ENCODE measurements at regions not wholly inside any gene's neighbourhood (a gene's known extent, or its start where the extent isn't known, plus 50 kb on each side); places are given as distances from the start of the nearest gene placed in this dataset.

- intact Hi-C loops (cut with micrococcal nuclease) = no loop called here
- H3K36me3 ChIP-seq = no peaks in the 10 kb centered on the region
- peaks cover 33% of the 10 kb centered on the region for H3K4me1 ChIP-seq
- H3K9me3 ChIP-seq (replicated peaks) = no peaks in the 10 kb centered on the region
- TF ChIP-seq CTCF (IDR thresholded peaks at IDR 0.05; ENCODE audit: borderline replicate concordance) = no peak
- H3K27me3 ChIP-seq (ENCODE audit: low read depth) = no peaks in the 10 kb centered on the region
- H3K4me3 ChIP-seq = no peak overlapping the region
- DNase-seq = no peak
- H3K27ac ChIP-seq (replicated peaks) = no peak overlapping the region
These were observed 192.9 kb upstream of the PREP start for GRCh38 chr6:105595829-105596228.

- DNase-seq = no peak
- no peaks in the 10 kb centered on the region for H3K36me3 ChIP-seq
- no peaks in the 10 kb centered on the region for H3K9me3 ChIP-seq (replicated peaks)
- no peak overlapping the region for H3K4me3 ChIP-seq
- no peak for TF ChIP-seq CTCF (IDR thresholded peaks at IDR 0.05; ENCODE audit: borderline replicate concordance)
- intact Hi-C loops (cut with micrococcal nuclease) = no loop called here
- peaks cover 25% of the 10 kb centered on the region for H3K4me1 ChIP-seq
- H3K27me3 ChIP-seq (ENCODE audit: low read depth) = no peaks in the 10 kb centered on the region
- H3K27ac ChIP-seq (replicated peaks) = no peak overlapping the region
These were observed 191.9 kb upstream of the PREP start for GRCh38 chr6:105594821-105595220.

- no peak for TF ChIP-seq CTCF (IDR thresholded peaks at IDR 0.05; ENCODE audit: borderline replicate concordance)
- Histone ChIP-seq H3K4me3 (no peak overlapping the region), H3K27ac (replicated peaks) (no peak overlapping the region), H3K4me1 (peaks cover 25% of the 10 kb centered on the region), H3K27me3 (ENCODE audit: low read depth) (no peaks in the 10 kb centered on the region), H3K36me3 (no peaks in the 10 kb centered on the region), H3K9me3 (replicated peaks) (no peaks in the 10 kb centered on the region)
- DNase-seq = no peak
- intact Hi-C loops (cut with micrococcal nuclease) = no loop called here
These were observed 191.2 kb upstream of the PREP start for GRCh38 chr6:105593805-105594671.

- peaks cover 25% of the 10 kb centered on the region for H3K4me1 ChIP-seq
- H3K4me3 ChIP-seq = no peak overlapping the region
- no peak for TF ChIP-seq CTCF (IDR thresholded peaks at IDR 0.05; ENCODE audit: borderline replicate concordance)
- no peaks in the 10 kb centered on the region for H3K27me3 ChIP-seq (ENCODE audit: low read depth)
- no peaks in the 10 kb centered on the region for H3K36me3 ChIP-seq
- no peak overlapping the region for H3K27ac ChIP-seq (replicated peaks)
- intact Hi-C loops (cut with micrococcal nuclease) = no loop called here
- no peaks in the 10 kb centered on the region for H3K9me3 ChIP-seq (replicated peaks)
- DNase-seq = no peak
These were observed 190.3 kb upstream of the PREP start for GRCh38 chr6:105593056-105593690.

GRCh38 chr6:105592329-105592728 lies 189.4 kb upstream of the PREP start:
- Histone ChIP-seq H3K4me1 (peaks cover 25% of the 10 kb centered on the region), H3K9me3 (replicated peaks) (no peaks in the 10 kb centered on the region), H3K4me3 (no peak overlapping the region), H3K27me3 (ENCODE audit: low read depth) (no peaks in the 10 kb centered on the region), H3K27ac (replicated peaks) (no peak overlapping the region), H3K36me3 (no peaks in the 10 kb centered on the region)
- intact Hi-C loops (cut with micrococcal nuclease) = no loop called here
- no peak for DNase-seq
- no peak for TF ChIP-seq CTCF (IDR thresholded peaks at IDR 0.05; ENCODE audit: borderline replicate concordance)

Data from left ventricle myocardium inferior (tissue), 1 donor.